AG08396 (cell line): ENCODE measurements at regions not wholly inside any gene's neighbourhood (a gene's known extent, or its start where the extent isn't known, plus 50 kb on each side); places are given as distances from the start of the nearest gene placed in this dataset.
"Not testable (repeated sequence)": the region's sequence is repeated elsewhere in the genome, so short reads cannot be mapped to it uniquely, and the experiment has no call there.

ENCODE experiments used
- DNase-seq: peaks from one replicate; pipeline ENCODE4 v3.0.0; 2012; ENCODE audit warnings: low spot score, mixed read lengths

GRCh38 chr9:92242260-92243136 is 51.0 kb downstream of the IARS1 start:
- peak; percentile 54 for DNase-seq

GRCh38 chr9:92236915-92237314 is 56.6 kb downstream of the IARS1 start:
- no peak for DNase-seq

- no peak for DNase-seq
Observed at GRCh38 chr9:92236465-92236864, 57.0 kb downstream of the IARS1 start.

DNA sequence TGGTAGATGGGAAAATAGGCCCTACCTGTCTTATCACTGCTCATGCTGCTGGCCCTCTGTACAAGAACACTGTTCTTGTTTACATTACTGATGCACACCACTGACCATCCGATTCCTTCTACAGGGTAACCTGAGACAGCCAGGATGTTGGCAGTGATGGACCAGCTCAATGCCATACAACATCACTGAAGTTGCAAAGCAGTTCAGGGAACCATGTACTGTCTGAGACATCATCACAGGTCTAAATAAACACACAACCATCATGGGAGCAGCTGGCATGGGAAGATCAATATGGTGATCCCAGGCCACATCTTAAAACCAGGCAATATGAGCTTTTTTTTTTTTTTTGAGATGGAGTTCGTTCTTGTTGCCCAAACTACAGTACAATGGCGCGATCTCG is 59.0 kb downstream of the IARS1 start:
- DNase-seq, result no peak

DNA sequence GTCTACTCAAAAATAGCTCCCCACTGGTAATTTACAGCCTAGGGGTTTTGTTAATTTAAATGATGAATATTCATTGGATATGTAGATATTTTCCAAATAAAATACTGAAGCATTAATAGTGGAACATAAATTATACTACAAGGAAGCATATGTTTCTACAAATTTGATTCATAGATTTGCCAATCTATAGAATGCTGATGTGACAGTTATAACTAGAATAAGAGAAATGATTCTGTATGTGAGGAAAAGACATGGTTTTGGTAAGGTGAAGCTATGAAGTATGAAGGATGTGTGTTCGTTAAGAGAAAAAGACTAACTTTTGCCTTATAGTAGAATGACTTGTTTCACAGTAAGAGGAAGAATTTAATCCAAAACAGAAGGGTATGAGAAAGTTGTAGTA is 61.3 kb downstream of the IARS1 start:
- no peak for DNase-seq

GRCh38 chr9:92228628-92229027 is 64.9 kb downstream of the IARS1 start:
- DNase-seq, result no peak

DNA sequence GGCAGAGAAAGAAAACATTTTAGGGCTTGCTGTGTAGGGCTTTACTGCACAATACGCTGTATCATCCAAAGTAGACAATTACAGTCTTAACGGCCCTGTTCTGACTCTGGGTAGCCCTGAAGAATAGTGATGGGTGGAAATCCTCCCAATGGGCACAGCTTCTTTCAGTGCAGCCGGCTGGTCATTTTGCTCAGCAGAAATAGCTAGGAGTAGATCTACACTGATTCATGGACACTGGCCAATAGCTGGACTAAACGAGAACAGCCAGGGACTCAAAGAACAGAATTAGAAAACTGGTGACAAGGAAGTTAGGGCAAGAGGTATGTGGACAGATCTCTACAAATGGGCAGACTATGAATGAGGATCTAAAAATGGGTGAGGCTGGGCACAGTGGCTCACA is 69.3 kb downstream of the IARS1 start:
- no peak for DNase-seq

GRCh38 chr9:92223758-92224157 is 69.7 kb downstream of the IARS1 start:
- DNase-seq, result no peak

DNA sequence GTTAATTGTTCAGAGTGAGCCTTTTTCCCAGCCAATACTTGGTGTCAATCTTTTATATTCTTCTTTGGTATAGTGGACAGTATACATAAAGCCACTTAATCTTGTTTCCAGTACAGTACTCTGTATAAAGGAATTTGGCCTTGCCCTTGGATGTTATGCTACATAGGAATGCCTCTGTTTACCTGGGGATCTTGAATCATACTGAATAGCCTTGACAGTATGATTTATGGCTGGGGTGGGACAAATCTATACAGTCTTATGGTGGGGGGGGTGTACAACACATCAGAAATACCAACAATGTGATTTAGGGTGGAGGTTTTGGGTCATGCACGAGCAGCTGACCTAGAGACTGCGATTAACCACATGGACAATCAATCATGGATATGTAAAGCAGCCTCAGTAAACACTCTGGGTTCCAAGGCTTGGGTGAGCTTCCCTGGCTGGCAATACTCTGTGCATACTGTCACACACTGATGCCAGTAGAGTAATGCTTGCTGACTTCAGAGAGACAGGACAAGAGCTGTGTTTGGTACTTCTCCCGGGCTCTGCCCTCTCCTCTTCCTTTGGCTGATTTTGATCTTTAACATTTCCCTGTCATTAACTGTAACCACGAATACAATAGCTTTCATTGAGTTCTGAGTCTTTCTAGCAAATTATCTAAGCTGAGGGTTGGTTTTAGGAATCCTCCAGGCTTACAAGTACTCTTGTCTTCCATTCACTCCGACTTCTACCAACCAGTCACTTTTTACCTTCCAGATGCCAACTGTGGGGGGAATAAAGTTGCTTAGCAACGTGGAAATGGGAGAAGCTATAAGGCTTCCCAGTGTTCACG is 84.6 kb downstream of the IARS1 start:
- no peak for DNase-seq

DNA sequence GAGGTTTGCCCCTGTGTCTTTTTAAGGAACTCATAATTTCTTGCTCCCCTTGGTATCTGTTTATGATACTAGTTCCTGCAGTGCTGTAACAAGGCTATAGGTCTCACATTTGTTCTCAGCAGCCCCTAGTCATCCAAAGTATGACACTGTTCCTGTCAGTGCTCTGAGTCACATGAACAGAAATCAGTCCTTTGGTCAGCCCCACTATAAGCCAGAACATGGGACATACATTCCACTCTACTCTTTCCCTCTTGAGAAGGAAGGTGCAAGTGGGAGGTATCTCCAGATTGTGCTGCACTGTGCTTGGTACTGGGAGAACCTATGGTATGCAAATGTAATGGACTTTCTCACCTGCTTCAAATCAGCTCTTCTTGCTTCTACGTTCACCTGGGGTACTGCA is 87.0 kb downstream of the IARS1 start:
- DNase-seq, result peak; percentile 18

DNA sequence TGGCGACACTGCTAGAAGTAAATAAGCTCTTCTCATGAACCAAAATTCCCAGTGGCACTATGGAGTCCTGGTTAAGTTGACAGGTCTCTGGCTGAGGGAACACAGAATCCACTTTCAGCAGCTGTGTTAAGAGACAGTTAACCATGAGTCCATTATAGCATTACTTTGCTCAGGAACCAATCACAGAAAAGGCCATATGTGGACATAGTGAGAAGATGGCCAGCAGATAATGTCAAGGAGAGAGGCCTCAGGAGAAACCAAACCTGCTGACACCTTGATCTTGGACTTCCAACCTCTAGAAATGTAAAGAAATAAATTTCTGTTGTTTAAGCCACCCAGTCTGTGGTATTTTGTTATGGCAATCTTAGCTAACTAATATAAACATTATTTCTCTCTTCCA is 88.7 kb upstream of the SPTLC1 start:
- not testable (repeated sequence) for DNase-seq

- not testable (repeated sequence) for DNase-seq
Observed at GRCh38 chr9:92198237-92198636, 83.0 kb upstream of the SPTLC1 start.

DNA sequence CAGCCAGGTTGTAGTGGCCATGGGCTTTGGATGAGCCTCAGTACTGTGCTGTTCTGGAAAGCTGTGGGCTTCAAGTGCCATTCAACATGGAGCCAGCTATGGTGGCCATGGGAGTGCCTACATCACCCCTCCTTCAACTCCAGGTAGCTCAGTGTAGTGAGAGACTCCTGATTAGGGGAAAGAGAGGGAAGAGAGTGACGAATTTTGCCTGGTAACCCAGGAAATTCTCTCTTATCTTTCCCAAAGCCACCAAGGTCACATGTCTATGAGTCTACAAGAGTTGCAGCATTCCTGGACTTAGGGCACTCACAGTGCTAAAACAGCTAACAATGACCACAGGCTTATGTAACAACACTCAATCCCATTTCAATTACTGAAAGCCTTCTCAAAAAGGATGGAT is 81.7 kb upstream of the SPTLC1 start:
- DNase-seq, result peak; percentile 42

DNA sequence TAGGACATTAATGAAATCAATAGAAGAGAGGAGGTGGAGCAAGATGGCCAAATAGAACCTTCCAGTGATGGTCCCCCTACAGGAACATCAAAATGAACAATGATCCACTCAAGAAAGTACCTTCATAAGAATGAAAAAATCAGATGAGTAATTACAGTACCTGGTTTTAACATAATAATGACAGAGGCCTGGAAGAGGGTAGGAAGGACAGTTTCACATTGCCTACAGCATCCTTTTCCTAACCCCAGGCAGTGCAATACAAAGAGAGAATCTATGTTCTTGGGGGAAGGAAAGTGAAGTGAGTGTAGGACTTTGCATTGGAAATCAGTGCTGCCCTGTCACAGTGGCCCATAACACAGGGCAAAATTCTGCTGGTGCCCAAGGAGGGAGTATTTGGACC is 81.2 kb upstream of the SPTLC1 start:
- DNase-seq, result no peak

DNA sequence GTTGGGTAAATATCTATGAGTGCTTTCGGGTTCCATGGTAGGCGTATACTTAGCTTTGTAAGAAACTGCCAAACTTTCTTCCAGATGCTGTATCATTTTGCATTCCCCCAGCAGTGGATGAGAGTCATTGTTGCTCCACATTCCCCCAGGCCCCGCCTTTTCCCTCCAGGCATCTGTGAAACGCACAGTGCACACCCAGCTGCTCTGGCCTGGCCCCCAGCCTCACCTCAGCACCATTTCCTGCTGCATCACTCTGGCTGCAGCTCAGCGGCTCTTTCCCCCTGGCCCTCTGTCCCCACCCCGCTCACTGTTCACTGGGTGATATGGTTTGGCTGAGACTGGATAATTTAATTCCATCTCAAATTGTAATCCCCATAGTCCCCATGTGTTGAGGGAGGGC is 76.6 kb upstream of the SPTLC1 start:
- DNase-seq, result peak; percentile 38

DNA sequence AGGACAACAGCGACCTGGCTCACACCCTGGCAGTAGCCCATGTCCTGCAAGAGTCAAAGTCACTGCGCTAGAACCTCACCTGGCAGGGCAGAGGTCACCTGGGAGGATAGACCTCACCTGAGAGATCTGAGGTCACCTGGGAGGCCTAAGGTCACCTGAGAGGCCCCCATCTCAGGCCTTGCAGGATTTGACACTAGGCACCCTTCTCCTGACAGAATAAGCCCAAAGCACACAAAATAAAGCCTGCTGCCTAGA is 75.2 kb upstream of the SPTLC1 start:
- no peak for DNase-seq

- no peak for DNase-seq
Observed at GRCh38 chr9:92189782-92190535, 74.7 kb upstream of the SPTLC1 start.

- peak; percentile 31 for DNase-seq
Observed at GRCh38 chr9:92188969-92189781, 74.0 kb upstream of the SPTLC1 start.

- no peak for DNase-seq
Observed at GRCh38 chr9:92187989-92188714, 72.9 kb upstream of the SPTLC1 start.

GRCh38 chr9:92187390-92187789 is 72.2 kb upstream of the SPTLC1 start:
- no peak for DNase-seq

DNA sequence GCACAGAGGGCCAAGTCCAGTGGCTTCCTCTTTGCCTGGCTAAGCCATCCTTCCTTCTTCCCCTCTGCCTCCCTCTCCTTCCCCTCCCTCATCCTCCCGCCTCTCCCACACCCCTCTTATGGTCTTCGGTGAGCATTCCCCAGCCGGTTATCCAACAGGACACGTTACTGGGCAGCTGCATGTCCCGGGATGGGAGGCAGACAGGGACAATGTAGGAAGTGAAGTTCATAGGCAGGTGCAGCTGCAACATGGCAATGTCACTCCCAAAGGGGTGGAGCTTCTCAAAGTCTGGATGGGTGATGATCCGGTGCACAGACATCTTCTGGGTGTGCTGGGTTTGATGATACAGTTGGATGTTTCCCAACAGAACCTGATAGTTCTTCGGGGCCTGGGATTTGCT is 71.4 kb upstream of the SPTLC1 start:
- DNase-seq, result no peak
